Cardiac fibroblast (primary cell): ENCODE measurements at regions not wholly inside any gene's neighbourhood (a gene's known extent, or its start where the extent isn't known, plus 50 kb on each side); places are given as distances from the start of the nearest gene placed in this dataset.

ENCODE experiments used
- DNase-seq, 2 donors: peaks; one replicate each; pipeline versions ENCODE4 v3.0.0 to v3.0.0-alpha.2; 2010; ENCODE audit warnings: low read depth in 2 of 2
- H3K4me3 ChIP-seq, 2 donors: replicated peaks in 1 of 2; 1 replicate in 1 of 2; 2 replicates in 1 of 2; pipeline ENCODE4 v1.5.1; 2011; ENCODE audit warnings: low read depth in 2 of 2, low read length in 2 of 2, mild to moderate bottlenecking in 2 of 2, moderate library complexity in 1 of 2
- TF ChIP-seq, protein P1 (sequence below): IDR thresholded peaks from one replicate; pipeline ENCODE4 v1.5.1; 2011; ENCODE audit warnings: low read depth, mild to moderate bottlenecking, low read length, inconsistent platforms

DNA sequence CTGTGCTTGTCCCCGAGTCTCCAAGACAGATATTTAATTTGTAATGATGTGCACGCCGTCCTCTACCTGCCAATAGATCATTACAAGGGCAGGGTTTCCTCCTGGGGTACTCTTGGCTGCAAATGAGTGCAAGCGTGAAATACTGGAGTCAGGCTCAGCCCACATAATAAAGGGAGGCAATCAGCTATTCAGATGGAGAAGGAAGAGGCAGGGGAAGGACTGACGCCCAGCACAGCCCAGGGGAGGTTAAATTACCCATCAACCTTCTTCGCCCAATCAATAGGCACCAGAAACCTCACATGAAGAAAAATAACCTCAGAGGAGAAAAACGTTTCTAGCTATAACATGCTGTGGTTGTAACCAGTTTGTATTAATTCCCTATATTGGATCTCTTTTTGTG lies 544.9 kb upstream of the ADARB2 start:
- H3K4me3 ChIP-seq: no peak overlapping the region
- TF ChIP-seq, protein P1, sequence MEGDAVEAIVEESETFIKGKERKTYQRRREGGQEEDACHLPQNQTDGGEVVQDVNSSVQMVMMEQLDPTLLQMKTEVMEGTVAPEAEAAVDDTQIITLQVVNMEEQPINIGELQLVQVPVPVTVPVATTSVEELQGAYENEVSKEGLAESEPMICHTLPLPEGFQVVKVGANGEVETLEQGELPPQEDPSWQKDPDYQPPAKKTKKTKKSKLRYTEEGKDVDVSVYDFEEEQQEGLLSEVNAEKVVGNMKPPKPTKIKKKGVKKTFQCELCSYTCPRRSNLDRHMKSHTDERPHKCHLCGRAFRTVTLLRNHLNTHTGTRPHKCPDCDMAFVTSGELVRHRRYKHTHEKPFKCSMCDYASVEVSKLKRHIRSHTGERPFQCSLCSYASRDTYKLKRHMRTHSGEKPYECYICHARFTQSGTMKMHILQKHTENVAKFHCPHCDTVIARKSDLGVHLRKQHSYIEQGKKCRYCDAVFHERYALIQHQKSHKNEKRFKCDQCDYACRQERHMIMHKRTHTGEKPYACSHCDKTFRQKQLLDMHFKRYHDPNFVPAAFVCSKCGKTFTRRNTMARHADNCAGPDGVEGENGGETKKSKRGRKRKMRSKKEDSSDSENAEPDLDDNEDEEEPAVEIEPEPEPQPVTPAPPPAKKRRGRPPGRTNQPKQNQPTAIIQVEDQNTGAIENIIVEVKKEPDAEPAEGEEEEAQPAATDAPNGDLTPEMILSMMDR: no peak
- no peak for DNase-seq

DNA sequence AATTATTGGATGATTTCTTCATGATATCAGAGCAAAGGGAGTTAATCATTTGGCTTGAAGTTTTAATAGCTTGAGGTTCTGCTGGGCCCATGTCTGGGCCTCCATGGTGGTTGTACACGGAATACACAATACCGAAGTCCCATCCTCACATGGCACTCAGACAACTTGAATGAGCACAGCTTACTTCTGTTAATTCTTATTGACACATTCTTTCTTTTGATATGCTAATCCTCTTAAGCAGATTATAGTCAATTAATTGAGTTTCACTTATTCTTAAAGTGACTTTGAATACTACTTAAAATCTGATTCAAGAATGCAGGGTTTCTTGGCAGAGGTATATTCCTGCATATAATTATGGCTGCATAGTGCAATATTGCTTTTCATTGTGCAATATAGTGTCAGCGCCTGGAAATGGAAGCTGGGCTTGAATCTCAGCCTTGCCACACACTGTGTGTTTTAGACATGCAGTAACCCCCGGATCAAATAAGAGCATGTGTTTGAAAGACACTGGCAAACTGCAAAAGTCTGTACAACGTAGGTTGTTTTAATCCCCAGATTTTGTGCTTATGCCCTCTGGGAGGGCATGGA lies 543.5 kb upstream of the ADARB2 start:
- TF ChIP-seq, protein P1: no peak
- no peak overlapping the region for H3K4me3 ChIP-seq
- DNase-seq: no peak

DNA sequence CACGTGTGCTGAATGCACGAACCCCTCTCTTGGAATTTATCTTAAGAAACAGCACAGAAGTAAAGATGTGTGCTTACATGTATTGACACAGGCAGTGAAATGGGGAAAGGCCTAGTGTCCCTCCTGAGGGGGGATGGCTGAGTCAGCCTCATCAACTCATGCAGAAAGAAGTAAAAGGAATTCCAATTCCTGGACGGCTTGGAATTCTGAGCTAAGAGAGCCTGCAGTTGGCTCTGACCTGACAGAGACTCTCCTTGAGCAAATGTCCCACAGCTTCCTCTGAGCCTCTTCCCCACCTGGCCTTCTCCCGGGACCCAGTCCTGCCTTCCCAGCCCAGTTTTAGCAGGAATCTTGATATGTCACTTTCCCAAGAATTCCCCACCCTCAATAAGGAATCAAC lies 542.4 kb upstream of the ADARB2 start:
- H3K4me3 ChIP-seq: no peak overlapping the region
- TF ChIP-seq, protein P1: no peak
- no peak for DNase-seq

DNA sequence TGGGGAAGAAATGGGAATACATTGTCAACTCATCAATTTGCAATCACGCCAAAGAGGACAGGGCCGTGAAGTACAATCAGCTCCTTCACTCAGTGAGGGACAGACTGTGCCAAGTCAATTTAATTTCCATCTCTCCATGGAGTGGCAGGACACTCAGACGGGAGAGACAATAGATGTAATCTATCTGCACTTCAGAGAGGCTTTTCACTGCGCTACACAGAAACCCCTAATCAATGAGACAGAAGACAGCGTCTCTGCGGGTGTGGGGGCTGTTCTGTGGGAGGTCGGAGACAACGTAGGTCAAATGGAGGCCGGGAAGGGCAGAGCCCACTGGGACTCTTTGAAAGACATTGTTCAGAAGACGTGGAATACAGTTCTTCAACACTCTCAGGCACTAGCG lies 541.0 kb upstream of the ADARB2 start:
- no peak overlapping the region for H3K4me3 ChIP-seq
- no peak for DNase-seq
- TF ChIP-seq, protein P1: no peak

DNA sequence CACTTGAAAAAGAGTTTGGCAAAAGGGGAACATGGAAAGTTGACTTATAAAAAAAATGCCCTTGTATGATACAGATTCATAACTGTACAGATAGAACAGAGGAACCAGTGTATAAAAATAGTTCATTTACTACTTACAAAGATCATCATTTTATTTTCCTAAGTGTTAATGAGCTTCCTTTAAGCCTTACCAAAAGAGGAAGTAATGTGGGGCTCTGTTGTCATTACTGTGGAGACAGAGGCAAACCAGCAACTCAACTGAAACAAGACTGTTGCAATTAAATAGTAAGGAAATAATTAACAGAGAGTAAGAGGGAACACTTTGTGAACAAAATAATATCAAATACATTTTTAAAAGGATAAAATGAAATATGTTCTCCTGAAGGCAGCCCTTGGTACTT lies 526.2 kb upstream of the ADARB2 start:
- TF ChIP-seq, protein P1: no peak
- no peak overlapping the region for H3K4me3 ChIP-seq
- no peak for DNase-seq

DNA sequence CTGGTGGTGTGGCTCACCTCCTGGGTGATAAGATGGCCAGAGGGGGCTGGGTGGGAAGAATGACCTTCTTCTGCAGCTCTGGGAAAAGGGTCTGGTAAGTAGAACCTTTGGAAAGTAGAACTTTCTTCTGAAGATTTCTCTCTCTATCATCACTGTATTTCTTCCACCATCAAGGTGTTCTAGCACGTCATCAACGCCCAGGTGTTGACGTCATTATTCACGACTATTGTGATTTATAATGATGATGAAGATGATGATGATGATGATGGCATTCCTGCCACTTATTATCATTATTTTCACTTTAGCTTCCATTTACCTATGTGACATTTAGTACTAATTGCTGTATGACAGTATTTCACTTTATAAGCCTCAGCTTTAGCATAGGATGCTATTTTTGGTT lies 525.6 kb upstream of the ADARB2 start:
- DNase-seq: no peak
- TF ChIP-seq, protein P1: no peak
- no peak overlapping the region for H3K4me3 ChIP-seq

DNA sequence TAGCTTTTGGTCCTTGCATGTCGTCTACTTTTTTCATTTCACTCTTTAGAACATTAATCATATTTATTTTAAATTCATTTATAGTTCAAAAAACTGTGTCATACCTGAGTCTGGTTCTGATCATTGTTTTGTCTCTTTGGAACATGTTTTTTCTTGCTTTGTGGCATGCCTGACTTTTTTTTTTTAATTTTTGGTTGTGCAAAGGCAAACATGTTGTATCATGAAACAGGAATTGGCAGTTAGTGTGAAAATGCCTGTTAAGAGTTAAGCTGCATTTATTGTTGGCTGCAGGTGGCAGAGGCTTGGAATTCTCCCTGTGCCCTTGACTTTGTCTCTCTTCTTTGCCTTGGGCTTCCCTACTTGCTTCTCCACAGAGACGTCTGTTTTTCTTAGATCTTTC lies 525.0 kb upstream of the ADARB2 start:
- TF ChIP-seq, protein P1: no peak
- no peak overlapping the region for H3K4me3 ChIP-seq
- DNase-seq: no peak
